Thyroid gland (tissue), 4 donors: ENCODE measurements at regions not wholly inside any gene's neighbourhood (a gene's known extent, or its start where the extent isn't known, plus 50 kb on each side); places are given as distances from the start of the nearest gene placed in this dataset.

ENCODE experiments used
- CTCF ChIP-seq, 6 experiments: fragments of 200-600 bp in 3 of 6; fragments of 450-650 bp in 3 of 6; sonication (generic) in 3 of 6; IDR thresholded peaks; one replicate each; pipeline ENCODE4 v1.5.1; 2016 to 2019; ENCODE audit warnings: antibody characterized with exemption in 6 of 6, mild to moderate bottlenecking in 2 of 6, inconsistent platforms in 1 of 6, moderate library complexity in 1 of 6
- POLR2A ChIP-seq, 2 donors: fragments of 450-650 bp; IDR thresholded peaks; one replicate each; pipeline ENCODE4 v1.6.1; 2017; ENCODE audit warnings: antibody characterized with exemption in 2 of 2, mild to moderate bottlenecking in 2 of 2, moderate library complexity in 1 of 2

DNA sequence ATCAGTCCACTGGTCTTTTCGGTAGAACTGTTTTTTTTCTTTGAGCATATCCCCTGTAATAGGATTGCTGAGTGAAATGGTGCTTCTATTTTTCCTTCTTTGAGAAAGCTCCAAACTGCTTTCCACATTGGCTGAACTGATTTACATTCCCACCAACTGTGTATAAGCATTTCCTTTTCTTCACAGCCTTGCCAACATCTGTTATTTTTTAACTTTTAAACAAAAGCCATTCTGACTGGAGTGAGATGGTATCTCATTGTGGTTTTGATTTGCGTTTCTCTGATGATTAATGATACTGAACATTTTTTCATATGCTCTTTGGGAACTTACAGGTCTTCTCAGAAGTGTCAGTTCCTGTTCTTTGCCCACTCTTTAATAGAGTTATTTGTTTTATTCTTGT, 764.7 kb downstream of the MTRR start:
- TF ChIP-seq CTCF (IDR thresholded peaks at IDR 0.05) (no peak), POLR2A (IDR thresholded peaks at IDR 0.05) (no peak)
